ENCODE measurements at regions not wholly inside any gene's neighbourhood (a gene's known extent, or its start where the extent isn't known, plus 50 kb on each side); places are given as distances from the start of the nearest gene placed in this dataset.

DNA sequence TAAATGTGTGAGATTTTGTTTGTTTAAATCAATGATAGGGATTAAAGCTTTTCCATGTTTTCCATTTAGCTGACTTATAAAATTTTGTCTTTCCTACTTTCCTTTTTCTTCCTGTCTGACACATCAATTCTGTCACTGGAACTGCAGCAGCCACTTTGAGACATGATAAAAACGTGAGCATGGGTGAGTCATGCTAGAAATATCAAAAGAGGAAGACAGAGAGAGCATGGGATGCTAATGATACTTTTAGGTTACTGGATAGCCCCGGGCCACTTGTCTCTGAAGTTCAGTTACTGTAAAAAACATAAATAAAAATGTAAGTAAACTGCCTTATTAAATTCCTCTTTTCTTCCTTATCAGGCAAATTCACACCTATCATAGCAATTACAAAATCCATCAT, 1332.0 kb upstream of the PCDH20 start:
- TF ChIP-seq, protein P1, sequence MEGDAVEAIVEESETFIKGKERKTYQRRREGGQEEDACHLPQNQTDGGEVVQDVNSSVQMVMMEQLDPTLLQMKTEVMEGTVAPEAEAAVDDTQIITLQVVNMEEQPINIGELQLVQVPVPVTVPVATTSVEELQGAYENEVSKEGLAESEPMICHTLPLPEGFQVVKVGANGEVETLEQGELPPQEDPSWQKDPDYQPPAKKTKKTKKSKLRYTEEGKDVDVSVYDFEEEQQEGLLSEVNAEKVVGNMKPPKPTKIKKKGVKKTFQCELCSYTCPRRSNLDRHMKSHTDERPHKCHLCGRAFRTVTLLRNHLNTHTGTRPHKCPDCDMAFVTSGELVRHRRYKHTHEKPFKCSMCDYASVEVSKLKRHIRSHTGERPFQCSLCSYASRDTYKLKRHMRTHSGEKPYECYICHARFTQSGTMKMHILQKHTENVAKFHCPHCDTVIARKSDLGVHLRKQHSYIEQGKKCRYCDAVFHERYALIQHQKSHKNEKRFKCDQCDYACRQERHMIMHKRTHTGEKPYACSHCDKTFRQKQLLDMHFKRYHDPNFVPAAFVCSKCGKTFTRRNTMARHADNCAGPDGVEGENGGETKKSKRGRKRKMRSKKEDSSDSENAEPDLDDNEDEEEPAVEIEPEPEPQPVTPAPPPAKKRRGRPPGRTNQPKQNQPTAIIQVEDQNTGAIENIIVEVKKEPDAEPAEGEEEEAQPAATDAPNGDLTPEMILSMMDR (conservative IDR thresholded peaks at IDR 0.05; ENCODE audit: low read length) = no peak
- TF ChIP-seq EZH2phosphoT487 (IDR thresholded peaks at IDR 0.05; ENCODE audit: borderline replicate concordance) = no peak

All from Loucy (cell line).